Tibial nerve (tissue), 3 donors: ENCODE measurements at regions not wholly inside any gene's neighbourhood (a gene's known extent, or its start where the extent isn't known, plus 50 kb on each side); places are given as distances from the start of the nearest gene placed in this dataset.

ENCODE experiments used
- CTCF ChIP-seq, 5 experiments: fragments of 200-600 bp in 3 of 5; fragments of 450-650 bp in 2 of 5; sonication (generic) in 3 of 5; IDR thresholded peaks; one replicate each; pipeline ENCODE4 v1.5.1; 2016 to 2019; ENCODE audit warnings: antibody characterized with exemption in 5 of 5, mild to moderate bottlenecking in 3 of 5, moderate library complexity in 2 of 5
- POLR2A ChIP-seq, 2 donors: fragments of 450-650 bp; IDR thresholded peaks; one replicate each; pipeline ENCODE4 v1.6.1; 2017; ENCODE audit warnings: antibody characterized with exemption in 2 of 2, mild to moderate bottlenecking in 2 of 2, moderate library complexity in 2 of 2

GRCh38 chr16:86835982-86836381, 257.6 kb downstream of the FOXL1 start:
- TF ChIP-seq POLR2A (IDR thresholded peaks at IDR 0.05), result no peak
- no peak for TF ChIP-seq CTCF (IDR thresholded peaks at IDR 0.05)
